Neural progenitor cell (in vitro differentiated cells): ENCODE measurements at regions not wholly inside any gene's neighbourhood (a gene's known extent, or its start where the extent isn't known, plus 50 kb on each side); places are given as distances from the start of the nearest gene placed in this dataset.

Experiments used
- DNase-seq: peaks from one replicate; pipeline ENCODE4 v3.0.0-alpha.2; 2016; ENCODE audit warnings: low spot score
- H2AFZ ChIP-seq: fragments of 200-600 bp; sonication (generic); replicated peaks from 2 replicates; pipeline ENCODE4 v1.6.1; 2016; ENCODE audit warnings: antibody characterized with exemption
- H3F3A ChIP-seq: fragments of 200-600 bp; sonication (generic); 2 replicates; pipeline ENCODE4 v1.6.1; 2016; ENCODE audit warnings: antibody characterized with exemption, low read depth
- H3K27ac ChIP-seq: fragments of 200-600 bp; sonication (generic); 2 replicates; pipeline ENCODE4 v1.5.1; 2016; ENCODE audit warnings: mild to moderate bottlenecking
- H3K27me3 ChIP-seq: fragments of 200-600 bp; sonication (generic); 2 replicates; pipeline ENCODE4 v1.6.1; 2016; ENCODE audit warnings: mild to moderate bottlenecking, moderate library complexity
- H3K36me3 ChIP-seq: fragments of 200-600 bp; sonication (generic); 2 replicates; pipeline ENCODE4 v1.5.1; 2016
- H3K4me1 ChIP-seq: fragments of 200-600 bp; sonication (generic); 2 replicates; pipeline ENCODE4 v1.6.1; 2016; ENCODE audit warnings: mixed run types
- H3K4me2 ChIP-seq: fragments of 200-600 bp; sonication (generic); 2 replicates; pipeline ENCODE4 v1.6.1; 2016
- H3K4me3 ChIP-seq: fragments of 200-600 bp; sonication (generic); 2 replicates; pipeline ENCODE4 v1.5.1; 2016
- H3K79me2 ChIP-seq: fragments of 200-600 bp; sonication (generic); 2 replicates; pipeline ENCODE4 v1.6.1; 2016; ENCODE audit warnings: low read depth
- H3K9ac ChIP-seq: fragments of 200-600 bp; sonication (generic); 2 replicates; pipeline ENCODE4 v1.6.1; 2016
- H3K9me3 ChIP-seq: fragments of 200-600 bp; sonication (generic); 2 replicates; pipeline ENCODE4 v1.5.1; 2016; ENCODE audit warnings: low read depth
- H4K20me1 ChIP-seq: fragments of 200-600 bp; sonication (generic); 2 replicates; pipeline ENCODE4 v1.6.1; 2016; ENCODE audit warnings: low read depth
- H3K27ac Mint-ChIP-seq: 3 replicates; pipeline ENCODE4 v1.8.0; 2021; ENCODE audit warnings: mixed read lengths
- H3K27me3 Mint-ChIP-seq: 2 replicates; pipeline ENCODE4 v1.8.0; 2022; ENCODE audit warnings: low read depth, mild to moderate bottlenecking, inconsistent platforms, moderate library complexity, mixed read lengths; ENCODE audit not compliant: insufficient read depth
- H3K36me3 Mint-ChIP-seq: 3 replicates; pipeline ENCODE4 v1.8.0; 2021; ENCODE audit warnings: mixed read lengths
- H3K4me1 Mint-ChIP-seq: 3 replicates; pipeline ENCODE4 v1.8.0; 2021; ENCODE audit warnings: mixed read lengths
- H3K4me3 Mint-ChIP-seq: 3 replicates; pipeline ENCODE4 v1.8.0; 2021; ENCODE audit warnings: mild to moderate bottlenecking, moderate library complexity, mixed read lengths
- H3K9me3 Mint-ChIP-seq: 3 replicates; pipeline ENCODE4 v1.8.0; 2020; ENCODE audit warnings: mixed read lengths
- CTCF ChIP-seq: fragments of 200-600 bp; sonication (generic); IDR thresholded peaks from 2 replicates; pipeline ENCODE4 v1.5.1; 2017; ENCODE audit warnings: antibody characterized with exemption, mild to moderate bottlenecking
- EZH2 ChIP-seq: fragments of 200-600 bp; sonication (generic); IDR thresholded peaks from 2 replicates; pipeline ENCODE4 v1.6.1; 2017; ENCODE audit warnings: antibody characterized with exemption, mild to moderate bottlenecking, moderate library complexity
- EZH2phosphoT487 ChIP-seq: fragments of 200-600 bp; sonication (generic); IDR thresholded peaks from 2 replicates; pipeline ENCODE4 v1.6.1; 2017; ENCODE audit warnings: antibody characterized with exemption

GRCh38 chr14:44374906-44375305 is 132.2 kb downstream of the FSCB start:
- H3K4me1 ChIP-seq = no peaks in the 10 kb centered on the region
- TF ChIP-seq EZH2phosphoT487 (no peak), EZH2 (no peak), CTCF (no peak)
- no peak overlapping the region for H3K4me2 ChIP-seq
- H3K79me2 ChIP-seq = no peaks in the 10 kb centered on the region
- Mint-ChIP-seq H3K27ac (no peak overlapping the region), H3K4me1 (no peaks in the 10 kb centered on the region), H3K27me3 (peaks cover 5% of the 10 kb centered on the region), H3K36me3 (no peaks in the 10 kb centered on the region), H3K9me3 (peaks cover 29% of the 10 kb centered on the region), H3K4me3 (no peak overlapping the region)
- H3K36me3 ChIP-seq = no peaks in the 10 kb centered on the region
- H3K9ac ChIP-seq = no peak overlapping the region
- H3F3A ChIP-seq = no peaks in the 10 kb centered on the region
- no peak overlapping the region for H2AFZ ChIP-seq
- H3K27me3 ChIP-seq = no peaks in the 10 kb centered on the region
- no peaks in the 10 kb centered on the region for H4K20me1 ChIP-seq
- peaks cover 9% of the 10 kb centered on the region for H3K9me3 ChIP-seq
- DNase-seq = no peak
- no peak overlapping the region for H3K4me3 ChIP-seq
- no peak overlapping the region for H3K27ac ChIP-seq

GRCh38 chr14:44372807-44373489 is 134.1 kb downstream of the FSCB start:
- Histone ChIP-seq H2AFZ (no peak overlapping the region), H3K27ac (no peak overlapping the region), H3K79me2 (no peaks in the 10 kb centered on the region), H3K27me3 (no peaks in the 10 kb centered on the region), H3K4me3 (no peak overlapping the region), H4K20me1 (no peaks in the 10 kb centered on the region), H3F3A (no peaks in the 10 kb centered on the region), H3K4me1 (no peaks in the 10 kb centered on the region), H3K9ac (no peak overlapping the region), H3K36me3 (no peaks in the 10 kb centered on the region), H3K4me2 (no peak overlapping the region), H3K9me3 (peaks cover 5% of the 10 kb centered on the region)
- no peak overlapping the region for H3K27ac Mint-ChIP-seq
- no peak for DNase-seq
- H3K4me1 Mint-ChIP-seq = no peaks in the 10 kb centered on the region
- no peak for TF ChIP-seq CTCF
- TF ChIP-seq EZH2phosphoT487 = no peak
- no peak for TF ChIP-seq EZH2
- H3K36me3 Mint-ChIP-seq = no peaks in the 10 kb centered on the region
- no peak overlapping the region for H3K4me3 Mint-ChIP-seq
- peaks cover 3% of the 10 kb centered on the region for H3K27me3 Mint-ChIP-seq
- peaks cover 29% of the 10 kb centered on the region for H3K9me3 Mint-ChIP-seq

- no peak overlapping the region for H3K4me3 ChIP-seq
- Mint-ChIP-seq H3K27me3 (peaks cover 3% of the 10 kb centered on the region), H3K9me3 (peaks cover 22% of the 10 kb centered on the region), H3K36me3 (no peaks in the 10 kb centered on the region), H3K4me1 (no peaks in the 10 kb centered on the region), H3K4me3 (no peak overlapping the region), H3K27ac (no peak overlapping the region)
- no peaks in the 10 kb centered on the region for H3K79me2 ChIP-seq
- H3K4me1 ChIP-seq = no peaks in the 10 kb centered on the region
- H3F3A ChIP-seq = no peaks in the 10 kb centered on the region
- no peaks in the 10 kb centered on the region for H4K20me1 ChIP-seq
- TF ChIP-seq EZH2phosphoT487 = no peak
- TF ChIP-seq CTCF = no peak
- no peak for TF ChIP-seq EZH2
- H3K9ac ChIP-seq = no peak overlapping the region
- no peaks in the 10 kb centered on the region for H3K27me3 ChIP-seq
- peaks cover 5% of the 10 kb centered on the region for H3K9me3 ChIP-seq
- no peak for DNase-seq
- H3K4me2 ChIP-seq = no peak overlapping the region
- H2AFZ ChIP-seq = no peak overlapping the region
- no peak overlapping the region for H3K27ac ChIP-seq
- H3K36me3 ChIP-seq = no peaks in the 10 kb centered on the region
These were observed 134.9 kb downstream of the FSCB start for GRCh38 chr14:44372231-44372630.
